ENCODE measurements at regions not wholly inside any gene's neighbourhood (a gene's known extent, or its start where the extent isn't known, plus 50 kb on each side); places are given as distances from the start of the nearest gene placed in this dataset.

DNA sequence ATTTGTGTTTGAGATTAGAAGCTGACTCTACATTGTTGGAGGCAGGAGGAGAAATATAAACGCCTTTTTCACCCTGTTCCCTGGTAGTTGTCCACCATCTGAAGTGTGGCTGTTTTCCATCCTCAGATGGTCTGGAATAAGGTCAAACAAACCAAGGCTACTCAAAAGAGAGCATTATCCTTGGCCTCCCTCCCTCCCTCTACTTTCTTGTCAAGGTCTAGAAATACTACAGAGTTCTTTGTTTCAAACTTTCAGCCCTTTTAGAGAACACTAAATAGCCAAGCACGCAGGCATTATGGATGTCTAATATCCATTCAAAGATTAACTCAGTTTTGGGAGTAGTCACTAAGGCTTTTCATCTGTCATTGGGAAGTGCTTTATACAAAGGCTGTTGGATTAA lies 215.8 kb upstream of the ITGA4 start:
- H3K36me3 ChIP-seq (ENCODE audit: insufficient read depth, low read length): no peaks in the 10 kb centered on the region

GRCh38 chr2:181241797-181242196 lies 215.4 kb upstream of the ITGA4 start:
- Histone ChIP-seq H3K79me2 (ENCODE audit: insufficient read depth, low read length) (no peaks in the 10 kb centered on the region), H3K36me3 (ENCODE audit: insufficient read depth, low read length) (no peaks in the 10 kb centered on the region), H3K9ac (ENCODE audit: low read length) (no peak overlapping the region), H3K4me1 (ENCODE audit: insufficient read depth, low read length) (no peaks in the 10 kb centered on the region), H3K27me3 (ENCODE audit: insufficient read depth, low read length) (no peaks in the 10 kb centered on the region), H3K4me3 (ENCODE audit: insufficient read depth, low read depth, low read length) (no peak overlapping the region), H3K27ac (ENCODE audit: low read depth, low read length) (no peak overlapping the region), H3K9me3 (ENCODE audit: insufficient read depth, low read depth, low read length) (no peaks in the 10 kb centered on the region), H4K20me1 (ENCODE audit: insufficient read depth, low read length) (no peaks in the 10 kb centered on the region), H2AFZ (ENCODE audit: low read depth, low read length) (no peak overlapping the region), H3K4me2 (ENCODE audit: low read length) (no peak overlapping the region)
- H3K4me3 Mint-ChIP-seq (ENCODE audit: unreplicated experiment): no peak overlapping the region
- DNase-seq (ENCODE audit: low read depth) (no peak), FAIRE-seq (no peak)
- no peaks in the 10 kb centered on the region for H3K4me1 Mint-ChIP-seq (ENCODE audit: low read depth, unreplicated experiment)
- no peaks in the 10 kb centered on the region for H3K27me3 Mint-ChIP-seq (ENCODE audit: low read depth, unreplicated experiment)
- no peak overlapping the region for H3K27ac Mint-ChIP-seq (ENCODE audit: unreplicated experiment)
- H3K9me3 Mint-ChIP-seq (ENCODE audit: unreplicated experiment): no peaks in the 10 kb centered on the region
- no peak for TF ChIP-seq CTCF (IDR thresholded peaks at IDR 0.05; ENCODE audit: insufficient read depth, low read depth, low read length)
- TF ChIP-seq EZH2 (IDR thresholded peaks at IDR 0.05; ENCODE audit: insufficient read depth, low read length): no peak
- no peaks in the 10 kb centered on the region for H3K36me3 Mint-ChIP-seq (ENCODE audit: low read depth, unreplicated experiment)

More for the DNA sequence above, 215.8 kb upstream of the ITGA4 start:
- Mint-ChIP-seq H3K36me3 (ENCODE audit: low read depth, unreplicated experiment) (no peaks in the 10 kb centered on the region), H3K9me3 (ENCODE audit: unreplicated experiment) (no peaks in the 10 kb centered on the region), H3K4me1 (ENCODE audit: low read depth, unreplicated experiment) (no peaks in the 10 kb centered on the region), H3K4me3 (ENCODE audit: unreplicated experiment) (no peak overlapping the region), H3K27ac (ENCODE audit: unreplicated experiment) (no peak overlapping the region), H3K27me3 (ENCODE audit: low read depth, unreplicated experiment) (no peaks in the 10 kb centered on the region)
- H4K20me1 ChIP-seq (ENCODE audit: insufficient read depth, low read length): no peaks in the 10 kb centered on the region
- H3K4me1 ChIP-seq (ENCODE audit: insufficient read depth, low read length): no peaks in the 10 kb centered on the region
- no peak for TF ChIP-seq CTCF (IDR thresholded peaks at IDR 0.05; ENCODE audit: insufficient read depth, low read depth, low read length)
- TF ChIP-seq EZH2 (IDR thresholded peaks at IDR 0.05; ENCODE audit: insufficient read depth, low read length): no peak
- H3K27ac ChIP-seq (ENCODE audit: low read depth, low read length): no peak overlapping the region
- no peak overlapping the region for H3K4me3 ChIP-seq (ENCODE audit: insufficient read depth, low read depth, low read length)
- FAIRE-seq: no peak
- no peaks in the 10 kb centered on the region for H3K79me2 ChIP-seq (ENCODE audit: insufficient read depth, low read length)
- H3K9ac ChIP-seq (ENCODE audit: low read length): no peak overlapping the region
- no peaks in the 10 kb centered on the region for H3K27me3 ChIP-seq (ENCODE audit: insufficient read depth, low read length)
- H3K4me2 ChIP-seq (ENCODE audit: low read length): no peak overlapping the region
- H3K9me3 ChIP-seq (ENCODE audit: insufficient read depth, low read depth, low read length): no peaks in the 10 kb centered on the region
- DNase-seq (ENCODE audit: low read depth): no peak
- H2AFZ ChIP-seq (ENCODE audit: low read depth, low read length): no peak overlapping the region

- no peak overlapping the region for H3K27ac ChIP-seq (ENCODE audit: low read depth, low read length)
- FAIRE-seq (no peak), DNase-seq (ENCODE audit: low read depth) (no peak)
- Mint-ChIP-seq H3K4me3 (ENCODE audit: unreplicated experiment) (no peak overlapping the region), H3K4me1 (ENCODE audit: low read depth, unreplicated experiment) (no peaks in the 10 kb centered on the region), H3K36me3 (ENCODE audit: low read depth, unreplicated experiment) (no peaks in the 10 kb centered on the region), H3K27ac (ENCODE audit: unreplicated experiment) (no peak overlapping the region), H3K27me3 (ENCODE audit: low read depth, unreplicated experiment) (no peaks in the 10 kb centered on the region), H3K9me3 (ENCODE audit: unreplicated experiment) (no peaks in the 10 kb centered on the region)
- TF ChIP-seq EZH2 (IDR thresholded peaks at IDR 0.05; ENCODE audit: insufficient read depth, low read length): no peak
- no peak for TF ChIP-seq CTCF (IDR thresholded peaks at IDR 0.05; ENCODE audit: insufficient read depth, low read depth, low read length)
- no peaks in the 10 kb centered on the region for H4K20me1 ChIP-seq (ENCODE audit: insufficient read depth, low read length)
- H3K4me1 ChIP-seq (ENCODE audit: insufficient read depth, low read length): no peaks in the 10 kb centered on the region
- no peaks in the 10 kb centered on the region for H3K9me3 ChIP-seq (ENCODE audit: insufficient read depth, low read depth, low read length)
- H2AFZ ChIP-seq (ENCODE audit: low read depth, low read length): no peak overlapping the region
- H3K79me2 ChIP-seq (ENCODE audit: insufficient read depth, low read length): no peaks in the 10 kb centered on the region
- no peaks in the 10 kb centered on the region for H3K27me3 ChIP-seq (ENCODE audit: insufficient read depth, low read length)
- no peaks in the 10 kb centered on the region for H3K36me3 ChIP-seq (ENCODE audit: insufficient read depth, low read length)
- no peak overlapping the region for H3K9ac ChIP-seq (ENCODE audit: low read length)
- no peak overlapping the region for H3K4me3 ChIP-seq (ENCODE audit: insufficient read depth, low read depth, low read length)
- H3K4me2 ChIP-seq (ENCODE audit: low read length): no peak overlapping the region
Observed at GRCh38 chr2:181242262-181242661, 214.9 kb upstream of the ITGA4 start.

Measured in astrocyte (in vitro differentiated cells and primary cell).